Neural crest cell (in vitro differentiated cells): ENCODE measurements at regions not wholly inside any gene's neighbourhood (a gene's known extent, or its start where the extent isn't known, plus 50 kb on each side); places are given as distances from the start of the nearest gene placed in this dataset.

Experiments
- DNase-seq: peaks from one replicate; pipeline ENCODE4 v3.0.0; 2021; ENCODE audit warnings: low read depth, mixed read lengths, low spot score
- H3K27ac Mint-ChIP-seq: one replicate; pipeline ENCODE4 v1.8.0; 2021; ENCODE audit warnings: mild to moderate bottlenecking, mixed read lengths; ENCODE audit not compliant: unreplicated experiment
- H3K27me3 Mint-ChIP-seq: 2 replicates; pipeline ENCODE4 v1.8.0; 2021; ENCODE audit warnings: low read depth, mild to moderate bottlenecking, mixed read lengths
- H3K36me3 Mint-ChIP-seq: 2 replicates; pipeline ENCODE4 v1.8.0; 2021; ENCODE audit warnings: low read depth, mild to moderate bottlenecking, mixed read lengths
- H3K4me1 Mint-ChIP-seq: 2 replicates; pipeline ENCODE4 v1.8.0; 2021; ENCODE audit warnings: mixed read lengths
- H3K4me3 Mint-ChIP-seq: one replicate; pipeline ENCODE4 v1.8.0; 2021; ENCODE audit warnings: mild to moderate bottlenecking, mixed read lengths
- H3K9me3 Mint-ChIP-seq: 2 replicates; pipeline ENCODE4 v1.8.0; 2021; ENCODE audit warnings: mixed read lengths
- TF ChIP-seq, protein P1 (sequence below): fragments of 200-600 bp; sonication (generic); conservative IDR thresholded peaks from 2 replicates; pipeline ENCODE4 v1.5.0; 2021; ENCODE audit warnings: antibody characterized with exemption, mild to moderate bottlenecking

DNA sequence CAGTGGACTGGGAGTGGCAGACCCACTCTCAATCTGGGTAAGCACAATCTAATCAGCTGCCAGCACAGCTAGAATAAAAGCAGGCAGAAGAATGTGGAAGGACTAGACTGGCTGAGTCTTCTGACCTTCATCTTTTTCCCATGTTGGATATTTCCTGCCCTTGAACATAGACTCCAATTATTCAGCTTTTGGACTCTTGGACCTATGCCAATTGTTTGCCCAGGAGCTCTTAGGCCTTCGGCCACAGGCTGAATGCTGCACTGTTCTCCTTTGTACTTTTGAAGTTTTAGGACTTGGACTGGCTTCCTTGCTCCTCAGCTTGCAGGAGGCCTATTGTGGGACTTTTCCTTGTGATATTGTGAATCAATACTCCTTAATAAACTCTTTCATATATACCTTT is 477.7 kb upstream of the ZNF385D start:
- Mint-ChIP-seq H3K27me3 (no peaks in the 10 kb centered on the region), H3K4me3 (no peak overlapping the region), H3K4me1 (no peaks in the 10 kb centered on the region), H3K36me3 (no peaks in the 10 kb centered on the region), H3K27ac (no peak overlapping the region), H3K9me3 (peaks cover 3% of the 10 kb centered on the region)
- no peak for DNase-seq
- TF ChIP-seq, protein P1, sequence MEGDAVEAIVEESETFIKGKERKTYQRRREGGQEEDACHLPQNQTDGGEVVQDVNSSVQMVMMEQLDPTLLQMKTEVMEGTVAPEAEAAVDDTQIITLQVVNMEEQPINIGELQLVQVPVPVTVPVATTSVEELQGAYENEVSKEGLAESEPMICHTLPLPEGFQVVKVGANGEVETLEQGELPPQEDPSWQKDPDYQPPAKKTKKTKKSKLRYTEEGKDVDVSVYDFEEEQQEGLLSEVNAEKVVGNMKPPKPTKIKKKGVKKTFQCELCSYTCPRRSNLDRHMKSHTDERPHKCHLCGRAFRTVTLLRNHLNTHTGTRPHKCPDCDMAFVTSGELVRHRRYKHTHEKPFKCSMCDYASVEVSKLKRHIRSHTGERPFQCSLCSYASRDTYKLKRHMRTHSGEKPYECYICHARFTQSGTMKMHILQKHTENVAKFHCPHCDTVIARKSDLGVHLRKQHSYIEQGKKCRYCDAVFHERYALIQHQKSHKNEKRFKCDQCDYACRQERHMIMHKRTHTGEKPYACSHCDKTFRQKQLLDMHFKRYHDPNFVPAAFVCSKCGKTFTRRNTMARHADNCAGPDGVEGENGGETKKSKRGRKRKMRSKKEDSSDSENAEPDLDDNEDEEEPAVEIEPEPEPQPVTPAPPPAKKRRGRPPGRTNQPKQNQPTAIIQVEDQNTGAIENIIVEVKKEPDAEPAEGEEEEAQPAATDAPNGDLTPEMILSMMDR, result no peak

DNA sequence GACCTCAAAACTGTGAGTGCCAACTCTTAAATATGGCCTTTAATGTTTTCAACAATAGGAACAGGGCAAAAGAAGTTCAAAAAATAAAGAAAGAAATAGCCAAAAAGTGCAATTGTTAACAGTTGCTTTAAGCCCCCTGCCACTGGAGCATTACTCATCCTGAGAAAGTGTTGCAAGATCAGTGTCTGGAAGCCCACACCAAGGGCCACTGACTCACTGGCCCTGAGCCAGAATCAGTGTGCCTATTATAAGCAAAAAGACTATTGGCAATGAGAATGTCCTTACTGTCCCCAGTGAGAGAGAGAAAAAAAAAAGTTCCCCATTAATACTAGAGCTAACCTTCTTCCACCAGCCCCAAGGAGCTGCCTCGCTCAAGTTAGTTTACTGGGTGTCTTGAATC is 480.1 kb upstream of the ZNF385D start:
- Mint-ChIP-seq H3K27me3 (no peaks in the 10 kb centered on the region), H3K9me3 (peaks cover 3% of the 10 kb centered on the region), H3K4me3 (no peak overlapping the region), H3K4me1 (no peaks in the 10 kb centered on the region), H3K27ac (no peak overlapping the region), H3K36me3 (no peaks in the 10 kb centered on the region)
- no peak for DNase-seq
- TF ChIP-seq, protein P1, result no peak

DNA sequence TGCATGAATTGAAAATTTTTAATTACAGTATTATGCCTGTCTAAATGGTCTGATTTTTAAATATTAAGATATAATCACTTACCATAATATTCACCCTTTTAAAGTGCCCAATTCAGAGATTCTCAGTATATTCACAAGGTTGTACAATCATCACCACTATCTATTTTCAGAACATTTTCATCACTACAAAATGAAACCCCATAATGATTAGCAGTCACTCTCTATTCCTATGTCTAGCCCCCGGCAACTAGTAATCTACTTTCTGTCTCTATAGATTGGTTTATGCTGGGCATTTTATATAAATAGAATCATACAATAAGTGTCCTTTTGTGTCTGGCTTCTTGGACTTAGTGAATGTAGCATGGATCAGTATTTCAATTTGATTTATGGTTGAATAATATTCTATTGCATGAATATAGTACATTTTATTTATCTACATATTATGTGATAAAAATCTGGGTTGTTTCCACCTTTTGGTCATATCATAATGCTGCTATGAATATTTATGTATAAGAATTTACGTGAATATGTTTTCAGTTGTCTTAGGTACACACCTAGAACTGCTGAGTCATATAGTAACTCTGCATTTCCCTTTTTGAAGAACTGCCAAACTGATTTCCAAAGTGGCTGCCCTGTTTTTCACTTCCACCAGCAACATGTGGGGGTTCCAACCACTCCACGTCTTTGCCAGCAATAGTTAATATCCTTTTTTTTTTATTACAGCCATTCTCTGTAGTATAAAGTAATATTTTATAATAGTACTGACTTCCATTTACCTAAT is 485.7 kb upstream of the ZNF385D start:
- no peak overlapping the region for H3K27ac Mint-ChIP-seq
- H3K36me3 Mint-ChIP-seq, result no peaks in the 10 kb centered on the region
- TF ChIP-seq, protein P1, result no peak
- H3K4me1 Mint-ChIP-seq, result no peaks in the 10 kb centered on the region
- no peak for DNase-seq
- no peak overlapping the region for H3K4me3 Mint-ChIP-seq
- H3K9me3 Mint-ChIP-seq, result no peaks in the 10 kb centered on the region
- H3K27me3 Mint-ChIP-seq, result no peaks in the 10 kb centered on the region

DNA sequence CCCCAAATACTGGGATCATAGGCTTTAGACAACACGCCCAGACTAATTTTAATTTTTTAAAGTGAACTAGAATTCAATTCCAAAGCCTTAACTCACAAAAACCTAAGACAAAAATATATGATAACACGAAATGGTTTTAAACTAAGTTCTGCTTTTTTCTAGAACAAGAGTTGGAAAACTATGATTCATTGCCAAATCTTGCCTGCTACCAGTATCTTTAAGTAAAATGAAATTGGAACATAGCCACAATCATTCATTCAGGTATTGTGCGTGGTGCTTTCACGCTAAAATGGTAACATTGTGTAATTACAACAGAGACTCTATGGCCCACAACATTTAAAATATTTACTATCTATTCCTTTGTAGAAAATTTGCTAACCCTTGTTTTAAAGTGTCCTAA is 488.0 kb upstream of the ZNF385D start:
- Mint-ChIP-seq H3K36me3 (no peaks in the 10 kb centered on the region), H3K9me3 (no peaks in the 10 kb centered on the region), H3K27me3 (no peaks in the 10 kb centered on the region), H3K4me1 (no peaks in the 10 kb centered on the region), H3K4me3 (no peak overlapping the region), H3K27ac (no peak overlapping the region)
- no peak for DNase-seq
- TF ChIP-seq, protein P1, result no peak

DNA sequence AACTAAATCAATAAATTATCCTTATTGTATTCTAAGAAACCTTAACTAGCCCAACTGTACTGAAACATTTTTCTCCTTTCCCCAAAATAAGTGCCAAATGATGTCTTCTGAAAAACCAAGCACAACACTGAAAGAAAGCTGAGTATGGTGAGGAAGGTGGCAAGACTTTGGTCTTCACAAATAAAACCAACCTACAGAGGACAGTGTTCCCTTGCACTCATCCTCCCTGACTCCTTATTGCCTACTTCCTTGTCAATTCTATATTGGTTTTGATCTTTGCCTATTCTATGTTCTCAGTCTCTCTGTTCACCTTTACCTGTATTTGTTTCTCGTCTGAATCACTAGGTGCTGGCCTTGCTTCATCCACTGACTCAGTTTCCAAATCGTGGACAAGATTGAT is 490.1 kb upstream of the ZNF385D start:
- Mint-ChIP-seq H3K9me3 (no peaks in the 10 kb centered on the region), H3K27me3 (no peaks in the 10 kb centered on the region), H3K36me3 (no peaks in the 10 kb centered on the region), H3K4me3 (no peak overlapping the region), H3K4me1 (no peaks in the 10 kb centered on the region), H3K27ac (no peak overlapping the region)
- TF ChIP-seq, protein P1, result no peak
- no peak for DNase-seq
